COLO668 (cell line): ENCODE measurements at regions not wholly inside any gene's neighbourhood (a gene's known extent, or its start where the extent isn't known, plus 50 kb on each side); places are given as distances from the start of the nearest gene placed in this dataset.
"Not testable (repeated sequence)": the region's sequence is repeated elsewhere in the genome, so short reads cannot be mapped to it uniquely, and the experiment has no call there.

Experiments used
- DNase-seq: peaks from one replicate; lab custom pipeline; 2025; ENCODE audit not compliant: unreplicated experiment; lab: John Stamatoyannopoulos, UW

DNA sequence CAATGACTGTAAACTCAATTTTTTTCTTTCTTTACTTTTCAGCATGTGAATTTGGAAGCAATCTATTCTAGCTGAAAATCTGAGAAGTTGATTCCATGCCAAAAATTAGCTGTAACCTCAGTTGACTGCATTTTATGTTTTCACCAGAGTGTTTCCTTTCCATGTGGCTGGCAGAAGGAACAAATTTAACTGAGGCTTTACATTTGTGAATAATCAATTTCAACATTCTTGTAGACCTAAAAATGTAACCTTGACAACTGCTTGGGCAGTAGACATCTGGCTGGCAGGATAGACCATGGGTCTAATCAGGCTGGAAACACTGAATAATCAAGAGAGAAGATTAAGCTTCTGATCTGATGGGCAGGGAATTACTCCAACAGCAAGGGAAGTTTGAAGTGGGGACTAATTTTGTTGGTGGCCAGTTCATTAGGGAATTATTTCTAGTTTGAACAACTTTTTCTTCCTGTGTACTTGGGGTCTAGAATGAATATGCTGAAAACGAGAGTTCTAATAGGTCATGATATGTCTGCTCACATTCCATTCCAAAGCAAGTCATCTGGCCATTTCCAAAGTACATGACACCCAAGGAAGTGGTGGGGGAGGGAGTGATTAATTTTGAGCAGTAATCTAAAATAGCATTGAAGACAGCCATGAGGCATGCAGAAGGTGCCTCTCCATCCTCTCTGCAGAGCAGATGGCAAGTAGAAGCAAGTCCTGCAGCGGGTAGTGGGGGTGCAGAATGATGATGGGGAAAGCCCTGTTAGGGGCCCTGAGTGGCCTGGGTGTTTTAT lies 68.2 kb downstream of the ATP23 start:
- DNase-seq = no peak

DNA sequence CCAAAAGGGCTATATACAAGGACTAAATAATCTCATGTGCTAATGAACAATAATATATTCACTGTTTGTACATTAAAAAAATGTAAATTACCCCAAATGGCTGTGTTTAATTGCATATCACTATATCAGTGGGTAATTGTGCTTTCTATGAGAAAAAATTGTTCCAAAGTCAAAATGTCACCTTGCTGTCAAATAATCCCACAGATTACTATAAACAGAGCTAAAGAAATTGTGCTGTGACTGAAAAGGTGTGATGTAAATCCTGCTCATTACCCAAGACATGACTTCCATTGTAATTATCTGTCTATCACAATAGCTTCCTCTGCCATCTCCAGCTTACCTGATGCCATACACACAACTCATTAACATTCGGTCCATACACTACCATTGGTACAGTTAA lies 70.3 kb downstream of the ATP23 start:
- DNase-seq = no peak

DNA sequence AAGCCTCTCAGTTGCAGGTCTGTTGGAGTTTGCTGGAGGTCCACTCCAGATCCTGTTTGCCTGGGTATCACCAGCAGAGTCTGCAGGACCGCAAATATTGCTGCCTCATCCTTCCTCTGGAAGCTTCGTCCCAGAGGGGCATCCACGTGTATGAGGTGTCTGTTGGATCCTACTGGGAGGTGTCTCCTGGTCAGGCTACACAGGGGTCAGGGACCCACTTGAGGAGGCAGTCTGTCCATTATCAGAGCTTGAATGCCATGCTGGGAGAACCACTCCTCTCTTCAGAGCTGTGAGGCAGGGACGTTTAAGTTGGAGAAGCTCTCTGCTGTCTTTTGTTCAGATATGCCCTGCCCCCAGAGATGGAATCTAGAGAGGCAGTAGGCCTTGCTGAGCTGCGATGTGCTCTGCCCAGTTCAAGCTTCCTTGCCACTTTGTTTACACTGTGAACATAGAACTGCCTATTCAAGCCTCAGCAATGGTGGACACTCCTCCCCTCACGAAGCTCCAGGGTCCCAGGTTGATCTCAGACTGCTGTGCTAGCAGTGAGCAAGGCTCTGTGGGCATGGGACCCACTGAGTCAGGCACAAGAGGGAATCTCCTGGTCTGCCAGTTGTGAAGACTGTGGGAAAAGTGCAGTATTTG lies 81.1 kb downstream of the ATP23 start:
- not testable (repeated sequence) for DNase-seq

DNA sequence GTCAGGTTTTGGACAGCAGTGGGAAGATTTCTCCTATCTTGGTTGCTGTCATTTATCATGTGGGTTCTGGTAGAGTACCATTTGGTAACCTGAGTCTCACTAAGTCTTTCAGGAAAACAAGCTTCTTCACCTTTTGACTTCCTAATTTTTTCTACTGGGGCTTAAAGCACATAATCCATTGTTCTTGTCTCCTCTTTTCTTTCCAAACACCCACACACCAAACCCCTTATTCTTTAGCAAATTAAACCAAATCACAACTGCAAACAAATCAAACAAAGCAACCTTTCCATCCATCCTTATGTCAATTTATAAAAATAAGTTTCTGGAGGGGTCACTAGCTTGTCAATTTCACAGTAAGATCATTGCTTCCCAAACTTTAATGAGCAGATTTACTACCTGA lies 84.1 kb downstream of the ATP23 start:
- DNase-seq = no peak

DNA sequence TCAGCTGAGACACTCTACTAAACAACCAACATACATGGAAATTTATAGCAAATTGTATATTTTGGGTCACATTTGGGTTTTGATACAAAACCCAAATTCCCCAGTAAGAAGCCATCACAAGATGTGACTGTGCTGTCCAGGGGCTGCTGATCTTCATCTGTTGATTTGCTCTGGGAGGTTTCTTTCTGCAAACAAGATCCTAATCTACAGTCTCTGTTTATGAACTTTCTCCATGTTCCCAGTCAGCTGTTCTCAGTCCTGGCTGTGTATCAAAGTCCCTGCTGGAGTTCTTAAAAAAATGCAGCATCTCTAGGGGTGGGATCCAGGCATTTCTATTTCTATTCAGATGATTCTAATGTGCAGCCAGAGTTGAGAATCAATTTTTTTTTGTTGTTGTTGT lies 85.1 kb downstream of the ATP23 start:
- DNase-seq = no peak

DNA sequence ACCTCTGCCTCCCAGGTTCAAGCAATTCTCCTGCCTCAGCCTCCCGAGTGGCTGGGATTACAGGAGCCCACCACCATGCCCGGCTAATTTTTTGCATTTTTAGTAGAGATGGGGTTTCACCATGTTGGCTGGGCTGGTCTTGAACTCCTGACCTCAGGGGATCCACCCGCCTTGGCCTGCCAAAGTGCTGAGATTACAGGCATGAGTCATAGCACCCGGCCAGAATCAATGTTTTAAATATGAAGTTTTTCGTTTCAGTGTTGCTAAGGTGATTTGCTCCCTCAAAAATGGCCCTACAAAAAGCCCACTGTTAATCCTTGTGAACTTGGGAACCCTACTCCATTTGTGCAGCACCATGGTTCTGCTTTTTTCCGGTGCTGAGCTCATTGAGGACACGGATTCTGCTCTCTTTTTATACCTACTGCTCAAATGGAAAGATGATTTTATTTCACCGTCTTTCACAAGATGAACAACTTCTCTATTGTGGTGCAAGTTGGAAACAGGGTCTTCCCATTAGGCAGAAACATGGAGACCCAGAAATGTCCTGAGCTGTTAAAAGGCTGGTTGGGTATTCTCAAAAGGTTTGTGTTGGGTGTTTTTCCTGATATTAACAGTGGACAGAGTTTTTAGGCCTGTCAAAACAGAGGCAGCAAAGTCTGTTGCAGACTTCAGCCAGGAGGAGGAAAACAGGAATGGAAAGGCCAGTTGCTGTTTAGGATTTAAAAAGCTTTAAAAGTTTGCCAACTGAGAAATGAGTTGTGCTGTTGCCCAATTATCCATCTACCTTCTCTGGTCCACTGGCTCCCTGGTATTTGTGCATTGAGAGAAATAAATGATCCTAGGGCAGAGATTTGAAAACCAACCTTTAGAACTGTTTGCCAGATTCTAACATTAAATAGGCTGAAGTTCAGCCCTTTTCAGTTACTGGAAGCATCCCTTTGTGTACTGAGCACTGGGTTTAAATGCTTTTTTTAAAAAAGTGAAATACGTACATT lies 85.8 kb downstream of the ATP23 start:
- DNase-seq = no peak

DNA sequence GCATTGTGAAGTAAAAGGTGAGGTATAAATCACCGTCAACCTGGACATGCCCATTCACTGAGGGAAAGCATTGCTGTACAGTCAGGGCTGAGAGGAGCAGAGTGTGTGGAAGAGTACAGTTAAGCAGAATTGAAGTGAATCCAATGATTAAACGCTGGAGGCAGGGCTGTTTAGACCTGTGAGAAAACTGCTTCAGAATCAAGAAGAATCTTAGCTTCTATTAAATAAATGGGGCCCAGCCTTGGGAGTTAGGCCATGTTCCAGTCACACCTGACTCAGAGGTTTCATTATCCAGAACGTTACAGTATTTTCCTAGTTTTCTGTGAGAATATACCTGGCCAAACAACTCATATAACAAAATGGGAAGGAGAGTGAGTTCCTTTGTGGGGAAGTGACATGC lies 86.9 kb downstream of the ATP23 start:
- no peak for DNase-seq

DNA sequence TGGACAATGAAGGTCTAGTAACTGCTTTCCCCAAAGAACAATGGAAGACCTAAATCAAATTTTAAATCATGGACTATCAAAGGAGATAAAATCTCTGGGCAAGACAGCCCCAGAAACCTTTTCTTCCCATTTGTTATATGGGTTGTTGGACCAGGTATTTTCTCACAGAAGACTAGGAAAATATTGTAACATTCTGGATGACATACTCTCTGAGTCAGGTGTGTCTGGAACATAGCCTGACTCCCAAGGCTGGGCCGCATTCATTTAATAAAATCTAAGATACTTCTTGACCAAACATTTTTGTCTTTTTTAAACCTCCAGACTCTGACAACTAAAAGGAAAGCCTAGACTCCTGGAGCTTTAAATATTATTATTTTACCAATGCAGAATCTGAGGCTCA lies 87.9 kb downstream of the ATP23 start:
- no peak for DNase-seq

DNA sequence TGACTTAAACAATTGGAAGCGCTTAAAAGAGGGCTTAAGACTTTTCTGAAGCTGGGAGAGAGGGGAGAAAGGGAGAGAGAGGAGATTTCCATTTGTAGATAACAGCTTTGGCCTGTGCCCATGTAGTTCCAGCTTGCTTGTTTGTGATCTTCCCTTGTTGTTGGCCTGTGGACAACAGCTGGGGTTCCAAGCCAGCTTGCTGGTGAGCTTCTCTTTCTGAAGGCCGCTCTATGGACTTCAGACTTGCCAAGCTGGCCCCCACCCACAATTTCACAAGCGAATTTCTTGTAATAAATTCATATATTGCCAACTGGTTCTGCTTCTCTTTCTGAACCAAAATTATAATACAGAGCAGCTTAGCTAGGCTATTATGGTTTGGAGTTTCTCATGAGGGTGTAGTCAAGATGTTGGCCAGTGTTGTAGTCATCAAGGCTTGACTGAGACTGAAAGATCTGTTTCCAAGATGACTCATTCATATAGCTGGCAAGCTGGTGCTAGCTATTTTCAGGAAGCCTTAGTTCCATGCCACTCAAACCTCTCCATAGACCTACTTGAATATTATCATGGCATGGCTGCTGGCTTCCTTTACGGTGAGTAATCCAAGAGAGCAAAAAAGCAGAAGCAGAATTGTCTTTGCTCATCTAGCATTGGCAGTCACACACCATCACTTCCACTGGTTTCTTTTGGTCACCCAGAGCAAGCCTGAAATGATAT lies 89.4 kb downstream of the ATP23 start:
- DNase-seq = no peak

DNA sequence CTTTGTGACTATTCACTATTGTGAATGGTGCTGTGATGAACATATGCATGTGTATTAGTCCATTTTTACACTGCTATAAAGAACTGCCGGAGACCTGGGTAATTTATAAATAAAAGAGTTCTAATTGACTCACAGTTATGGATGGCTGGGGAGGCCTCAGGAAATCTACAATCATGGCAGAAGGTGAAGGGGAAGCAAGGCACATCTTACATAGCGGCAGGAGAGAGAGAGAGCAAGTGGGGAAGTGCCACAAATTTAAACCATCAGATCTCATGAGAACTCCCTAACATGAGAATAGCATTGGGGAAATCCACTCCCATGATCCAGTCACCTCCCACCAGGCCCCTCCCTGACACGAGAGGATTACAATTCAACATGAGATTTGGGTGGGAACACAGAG lies 90.8 kb downstream of the ATP23 start:
- no peak for DNase-seq

DNA sequence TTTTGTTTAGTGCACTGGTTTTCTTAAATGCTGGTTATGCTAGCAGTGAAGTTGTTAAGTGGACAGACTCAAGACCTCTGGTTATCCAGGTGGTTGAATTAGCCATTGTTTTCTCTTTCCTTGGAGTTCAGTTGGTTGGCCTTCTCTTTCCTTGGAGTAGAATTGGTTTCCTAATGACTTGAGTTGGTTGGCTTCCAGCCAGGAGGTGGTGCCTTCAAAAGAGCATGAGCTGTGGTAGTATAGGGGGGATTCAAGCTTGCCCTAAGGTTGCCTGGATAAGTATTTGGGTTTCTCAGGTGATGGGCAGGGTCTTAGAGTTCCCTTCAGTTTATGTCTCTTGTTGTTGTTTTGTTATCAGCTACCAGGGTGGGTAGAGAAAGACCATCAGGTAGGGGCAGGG lies 92.5 kb downstream of the ATP23 start:
- no peak for DNase-seq

DNA sequence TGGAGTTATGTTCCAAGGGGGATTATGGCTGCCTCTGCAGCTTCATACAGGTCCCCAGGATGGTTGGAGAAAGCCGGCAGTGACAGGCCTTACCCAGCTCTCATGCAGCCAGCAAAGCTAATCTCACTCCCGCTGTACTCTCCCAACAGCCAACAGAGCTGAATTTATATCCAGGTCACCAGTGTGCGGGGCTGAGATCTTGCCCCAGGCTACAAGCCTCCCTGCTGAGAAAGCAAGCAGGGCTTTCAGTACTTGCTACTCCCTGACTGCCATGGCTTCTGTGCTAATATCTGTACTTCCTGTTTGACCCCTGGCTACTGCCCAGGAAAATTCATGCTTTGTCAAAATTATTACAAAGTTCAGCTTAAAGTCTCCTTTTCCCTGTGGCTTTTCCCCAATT lies 92.9 kb downstream of the ATP23 start:
- no peak for DNase-seq

DNA sequence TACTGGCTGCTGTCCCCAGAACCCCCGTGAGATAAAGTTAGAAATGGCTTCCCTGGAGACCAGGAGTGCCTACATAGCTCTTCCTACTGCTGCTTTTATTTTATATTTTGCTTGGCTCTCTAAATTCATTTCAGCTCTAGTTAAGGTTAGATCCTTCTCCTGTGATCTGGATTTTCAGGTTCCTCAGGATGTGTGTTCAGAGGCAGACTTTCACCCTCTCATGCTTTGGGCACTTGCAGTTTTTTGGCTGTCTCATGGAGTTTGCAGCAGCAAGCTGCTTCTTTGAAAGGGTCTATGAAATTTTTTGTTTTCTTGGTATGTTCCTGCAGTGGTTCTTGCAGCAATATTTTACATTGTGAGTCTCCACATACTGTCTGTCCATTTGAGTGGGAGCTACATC lies 93.3 kb downstream of the ATP23 start:
- no peak for DNase-seq

DNA sequence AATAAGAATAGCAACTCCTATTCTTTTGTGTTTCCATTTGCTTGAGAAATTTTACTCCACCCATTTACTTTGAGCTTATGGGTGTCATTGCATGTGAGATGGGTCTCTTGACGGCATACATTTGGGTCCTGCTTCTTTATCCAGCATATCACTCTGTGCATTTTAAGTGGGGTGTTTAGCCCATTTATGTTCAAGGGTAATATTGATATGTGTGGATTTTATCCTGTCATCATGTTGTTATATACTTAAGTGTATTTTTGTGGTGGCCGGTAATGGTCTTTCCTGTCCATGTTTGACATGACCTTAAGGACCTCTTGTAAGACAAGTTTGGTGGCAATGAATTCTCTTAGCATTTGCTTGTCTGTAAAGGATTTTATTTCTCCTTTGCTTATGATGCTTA lies 100.1 kb downstream of the ATP23 start:
- DNase-seq = no peak

DNA sequence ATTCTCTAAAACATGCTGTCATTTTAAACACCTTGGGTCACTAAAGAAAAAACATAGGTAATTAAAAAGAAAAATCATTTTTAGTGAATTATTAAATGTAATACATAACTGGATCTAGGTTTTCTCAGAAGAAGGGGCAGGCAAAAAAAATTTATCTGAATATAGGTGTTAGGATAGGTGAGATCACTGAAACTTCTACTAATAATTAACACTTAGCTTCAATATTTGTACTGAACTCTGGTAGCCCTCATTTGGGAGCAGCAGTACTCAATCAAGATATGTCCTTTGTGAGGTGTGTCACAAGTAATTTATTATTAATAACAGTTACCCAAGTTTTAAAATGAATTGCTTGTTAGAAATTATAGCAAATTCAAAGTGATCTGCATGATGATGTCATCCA lies 103.6 kb downstream of the ATP23 start:
- DNase-seq = no peak

DNA sequence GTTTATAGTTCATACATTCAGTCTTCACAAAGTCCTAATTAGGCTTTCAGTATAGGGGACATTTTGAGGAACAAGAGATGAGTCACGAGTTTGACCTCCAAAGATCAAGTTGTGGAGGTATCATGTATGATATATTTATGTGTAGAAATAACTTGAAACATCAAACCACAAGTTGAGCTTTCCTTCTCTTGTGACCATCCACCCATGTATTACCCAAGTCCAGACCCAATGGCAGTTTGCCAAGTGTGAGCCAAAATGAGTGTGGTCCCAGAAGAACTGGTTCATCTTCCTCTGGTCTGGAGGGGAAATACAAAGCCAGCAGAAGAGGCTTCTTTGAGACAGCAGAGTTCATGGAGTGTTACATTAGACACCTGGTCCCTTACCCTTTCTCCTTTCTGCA lies 104.9 kb downstream of the ATP23 start:
- DNase-seq = no peak

DNA sequence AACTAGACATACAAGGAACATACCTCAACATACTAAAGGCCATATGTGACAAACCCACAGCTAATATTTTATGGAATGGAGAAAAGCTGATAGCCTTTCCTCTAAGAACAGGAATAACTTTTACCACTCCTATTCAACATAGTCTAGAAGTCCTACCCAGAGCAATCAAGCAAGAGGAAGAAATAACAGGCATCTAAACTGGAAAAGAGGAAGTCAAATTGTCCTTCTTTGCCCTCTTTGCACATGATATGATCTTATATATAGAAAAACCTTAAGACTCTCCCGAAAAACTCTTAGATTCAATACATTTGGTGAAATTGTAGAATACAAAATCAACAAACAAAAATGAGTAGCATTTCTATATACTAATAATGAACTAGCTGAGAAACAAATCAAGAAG lies 110.0 kb downstream of the ATP23 start:
- DNase-seq = no peak

DNA sequence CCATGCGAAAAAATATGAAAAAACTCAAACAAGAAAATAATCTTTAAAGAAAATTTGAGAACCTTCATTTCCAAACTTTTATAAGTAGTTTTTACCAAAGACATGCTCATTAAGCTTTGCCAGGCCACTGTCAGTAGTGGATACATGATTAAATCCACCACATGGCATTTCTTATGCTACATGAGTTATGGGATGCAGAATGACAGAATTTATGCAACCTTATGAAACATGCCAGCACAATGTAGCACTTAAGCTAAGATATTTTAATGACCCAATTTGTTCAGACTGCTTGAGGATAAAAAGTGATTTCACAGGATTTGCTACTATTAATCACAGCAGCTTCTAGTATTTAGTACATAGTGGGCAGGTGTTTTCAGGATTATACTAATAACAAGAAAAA lies 123.3 kb downstream of the ATP23 start:
- DNase-seq = no peak

DNA sequence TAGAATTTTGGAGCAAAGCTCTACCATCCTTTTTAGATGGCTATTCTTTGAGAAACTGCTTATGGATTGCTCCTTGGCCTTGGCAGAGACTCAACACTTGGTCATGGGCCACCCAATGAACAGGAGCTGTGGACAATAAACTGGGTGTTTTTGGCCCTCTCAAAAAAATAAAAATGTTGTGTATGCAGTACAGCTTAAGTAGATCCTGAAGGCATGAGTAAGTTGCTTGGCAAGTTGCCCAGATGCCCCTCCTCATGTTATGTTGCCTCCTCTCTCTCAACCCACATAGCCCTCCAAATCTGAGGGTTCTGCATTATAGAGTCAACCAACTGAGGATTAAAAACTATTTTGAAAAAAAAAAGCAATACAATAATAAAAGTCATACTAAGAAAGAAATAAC lies 124.9 kb downstream of the ATP23 start:
- no peak for DNase-seq

DNA sequence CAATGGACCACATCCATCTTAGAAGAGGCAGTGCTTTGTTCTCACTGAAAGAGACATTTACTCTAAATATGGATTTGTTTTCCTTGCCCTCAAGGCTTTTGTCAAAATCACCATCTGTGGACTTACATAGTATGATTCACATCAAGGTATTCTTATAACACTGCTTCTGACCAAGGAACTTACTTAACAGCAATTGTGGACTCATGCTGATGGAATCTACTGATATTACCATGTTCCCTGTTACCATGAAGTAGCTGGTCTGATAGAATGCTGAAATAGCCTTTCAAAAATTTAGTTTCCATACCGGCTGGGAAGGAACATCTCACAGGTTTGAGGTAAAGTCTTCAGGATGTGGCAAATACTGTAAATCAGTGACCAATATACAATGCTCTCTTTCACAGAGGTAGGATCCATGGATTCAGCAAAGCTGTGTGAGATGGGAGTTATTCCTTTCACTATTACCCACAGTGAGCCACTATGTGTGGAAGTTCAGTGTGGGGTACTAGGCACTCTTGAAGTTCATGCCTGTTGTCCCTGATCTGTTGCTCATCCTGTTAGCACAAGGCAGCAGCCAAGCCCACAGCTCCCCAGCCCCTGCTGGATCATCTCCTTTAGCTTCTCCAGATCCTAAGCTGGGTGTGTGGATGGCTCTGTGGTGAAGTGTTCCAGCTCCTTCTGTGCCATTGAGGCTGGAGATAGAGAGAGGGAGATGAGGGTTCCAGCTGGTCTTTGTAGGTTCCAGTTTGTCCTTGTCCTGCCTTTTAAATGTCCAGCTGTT lies 126.4 kb downstream of the ATP23 start:
- DNase-seq = no peak
